HG03196 (cell line): ENCODE measurements at regions not wholly inside any gene's neighbourhood (a gene's known extent, or its start where the extent isn't known, plus 50 kb on each side); places are given as distances from the start of the nearest gene placed in this dataset.

Experiments used
- ATAC-seq: cut with Tn5 transposase; IDR thresholded peaks from one replicate; pipeline ENCODE4 v1.9.1; 2021; ENCODE audit not compliant: unreplicated experiment

DNA sequence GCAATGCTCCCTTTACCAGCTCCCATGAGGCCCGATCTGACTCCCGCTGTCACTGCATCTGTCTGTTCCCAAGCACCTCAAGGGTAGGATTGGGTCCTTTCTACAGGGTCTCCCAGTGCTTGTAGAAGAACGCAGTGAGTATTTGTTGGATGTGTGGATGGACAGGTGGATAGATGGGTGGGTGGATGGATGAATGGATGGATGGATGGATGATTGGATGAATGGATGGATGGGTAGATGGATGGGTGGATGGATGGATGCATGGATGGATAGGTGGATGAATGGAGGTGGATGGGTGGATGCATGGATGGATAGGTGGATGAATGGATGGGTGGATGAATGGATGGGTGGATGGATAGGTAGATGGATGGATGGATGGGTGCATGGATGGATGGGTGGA lies 91.6 kb downstream of the HS1BP3 start:
- ATAC-seq, result no peak

DNA sequence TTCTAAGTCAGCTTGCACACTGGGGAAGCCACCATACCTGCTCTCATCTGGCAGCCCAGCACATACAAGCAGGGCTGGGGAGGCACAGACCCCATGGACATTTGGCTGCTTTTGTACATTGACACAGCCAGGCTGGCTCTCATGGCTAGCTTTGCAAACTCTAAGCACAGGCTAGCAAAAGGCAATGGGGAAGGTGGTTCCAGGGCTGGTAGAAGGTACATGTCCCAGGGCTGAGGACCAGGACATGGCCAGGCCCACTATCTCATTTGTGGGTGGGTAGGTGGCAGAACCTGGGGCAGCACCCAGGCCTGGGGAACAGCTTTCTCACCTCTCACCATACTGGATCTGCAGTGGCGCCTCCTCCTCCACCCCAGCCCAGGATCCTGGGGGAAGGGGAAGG lies 90.9 kb downstream of the HS1BP3 start:
- no peak for ATAC-seq

DNA sequence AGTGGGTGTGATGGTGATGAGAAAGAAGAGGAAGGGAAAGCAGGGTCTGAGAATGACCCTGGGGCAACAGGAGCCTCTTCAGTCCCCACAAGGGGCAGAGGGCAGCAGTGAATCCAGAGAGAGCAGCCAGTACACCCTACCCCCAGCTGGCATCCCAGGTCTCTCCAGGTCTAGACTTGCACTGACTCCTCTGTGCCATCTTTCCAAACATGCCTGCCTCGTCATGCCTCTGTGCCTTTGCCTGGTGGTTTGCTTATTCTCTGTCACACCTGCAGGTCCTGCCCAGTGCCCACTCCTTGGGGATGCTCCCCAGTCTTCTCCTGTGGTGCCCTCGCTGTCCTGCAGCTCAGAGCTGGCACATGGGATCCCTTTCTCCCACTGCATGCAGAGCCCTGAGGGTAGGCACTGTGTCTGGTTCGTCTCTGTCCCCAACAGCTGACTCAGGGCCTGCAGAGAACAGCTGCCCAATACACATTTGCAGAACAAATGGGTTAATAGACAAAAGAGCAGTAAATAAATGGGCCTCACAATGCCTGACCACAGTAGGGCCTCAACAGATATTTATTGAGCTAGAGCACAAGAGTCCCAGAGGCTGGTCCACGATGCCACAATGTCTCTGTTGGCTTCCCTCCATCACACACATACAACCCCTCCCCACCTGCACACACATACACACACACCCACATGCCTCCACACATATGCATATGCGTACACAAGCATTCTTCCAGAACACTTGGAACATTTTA lies 89.8 kb downstream of the HS1BP3 start:
- no peak for ATAC-seq

DNA sequence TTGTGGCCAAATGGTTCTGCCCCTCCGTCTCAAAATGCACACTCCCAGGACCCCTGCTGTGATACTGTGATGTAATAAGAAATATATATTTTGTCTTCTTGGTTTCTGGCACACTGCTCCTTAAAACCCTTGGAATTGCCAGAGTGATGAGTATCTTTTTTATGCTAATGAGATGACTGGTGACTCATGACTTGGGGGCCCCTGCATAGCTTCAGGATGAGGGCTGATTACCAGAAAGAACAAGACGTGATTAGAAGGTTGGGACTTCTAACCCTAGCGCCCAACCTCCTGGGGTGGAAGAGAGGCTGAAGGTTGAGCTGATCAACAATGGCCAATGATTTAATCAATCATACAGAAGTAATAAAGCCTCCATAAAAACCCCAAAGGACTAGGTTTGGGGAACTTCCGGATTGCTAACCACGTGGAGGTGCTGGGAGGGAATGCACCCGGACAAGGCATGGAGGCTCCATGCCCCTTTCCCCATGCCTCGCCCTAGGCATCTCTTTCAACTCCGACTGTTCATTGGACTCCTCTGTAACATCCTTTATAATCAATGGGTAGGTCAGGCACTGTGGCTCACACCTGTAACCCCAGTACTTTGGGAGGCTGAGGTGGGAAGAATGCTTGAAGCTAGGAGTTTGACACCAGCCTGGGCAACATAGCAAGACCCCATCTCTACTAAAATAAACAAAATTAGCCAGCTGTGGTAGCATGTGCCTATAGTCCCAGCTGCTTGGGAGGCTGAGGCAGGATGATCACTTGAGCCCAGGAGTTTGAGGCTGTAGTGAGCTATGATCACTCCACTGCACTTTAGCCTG lies 89.1 kb downstream of the HS1BP3 start:
- no peak for ATAC-seq

DNA sequence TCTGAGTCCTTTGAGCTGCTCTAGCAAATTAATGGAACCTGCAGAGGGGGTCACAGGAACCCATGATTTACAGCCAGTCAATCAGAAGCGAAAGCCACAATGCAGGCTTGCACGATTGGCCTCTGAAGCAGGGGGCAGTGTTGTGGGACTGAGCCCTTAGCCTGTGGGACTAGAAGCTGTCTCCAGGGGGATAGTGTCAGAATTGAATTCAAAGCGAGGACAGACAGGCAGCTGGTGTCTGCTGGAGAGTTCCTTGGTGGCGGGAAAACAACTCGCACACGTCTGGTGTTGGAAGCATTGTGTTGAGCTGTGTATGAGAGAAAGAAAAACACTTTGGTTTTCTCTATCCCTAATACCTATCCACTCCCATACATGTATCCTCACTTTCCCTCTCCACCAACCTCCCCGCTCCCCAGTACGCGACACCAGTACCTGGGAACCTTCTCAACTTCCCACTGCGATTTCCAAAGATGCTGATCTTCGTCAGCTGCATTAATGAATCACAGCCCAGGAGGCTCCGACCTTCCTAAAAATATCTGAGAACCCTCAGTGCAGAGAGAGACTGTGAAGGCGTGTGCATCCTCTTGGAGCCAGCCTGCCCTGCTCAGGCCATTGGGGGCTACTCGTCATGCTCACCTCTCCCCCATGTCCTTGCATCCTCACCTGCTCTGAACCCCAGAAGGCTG lies 88.2 kb downstream of the HS1BP3 start:
- no peak for ATAC-seq

DNA sequence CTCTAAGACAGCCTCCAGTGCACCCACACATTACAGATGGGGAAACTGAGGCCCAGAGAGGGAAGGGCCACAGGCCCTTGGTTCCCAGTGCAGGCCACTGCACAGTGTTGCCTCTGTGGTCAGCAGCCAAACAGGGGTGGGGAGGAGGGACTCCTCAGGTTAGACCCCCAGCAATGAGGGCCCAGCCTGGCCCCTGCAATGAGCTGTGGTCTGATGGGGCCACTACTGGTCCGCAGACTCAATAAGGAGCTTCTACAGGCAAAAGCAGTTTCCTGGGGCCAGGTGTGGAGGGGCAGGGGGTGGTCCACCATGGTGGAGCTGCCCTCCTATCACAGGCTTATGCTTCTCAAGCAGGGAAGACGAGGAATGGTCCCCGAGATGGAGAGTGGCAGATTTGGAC lies 87.6 kb downstream of the HS1BP3 start:
- no peak for ATAC-seq

DNA sequence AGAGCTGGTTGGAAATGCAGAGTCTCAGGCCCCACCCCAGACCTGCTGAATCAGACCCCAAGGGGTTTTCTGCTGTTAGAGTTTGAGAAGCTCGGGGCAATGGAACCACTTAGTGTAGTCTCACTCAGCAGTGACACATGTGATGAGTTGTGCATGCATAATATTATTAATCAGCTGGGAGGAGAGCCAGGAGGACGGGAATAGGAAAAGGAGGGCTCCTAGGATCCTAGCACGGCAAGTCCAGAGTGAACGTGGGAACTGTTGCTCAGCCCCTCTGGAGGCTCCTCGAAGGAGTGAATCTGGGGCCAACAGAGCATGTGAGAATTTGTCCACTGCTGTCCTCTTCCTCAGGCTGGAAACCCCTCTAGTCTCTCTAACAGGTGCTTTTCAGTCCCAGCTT lies 87.1 kb downstream of the HS1BP3 start:
- ATAC-seq, result no peak

DNA sequence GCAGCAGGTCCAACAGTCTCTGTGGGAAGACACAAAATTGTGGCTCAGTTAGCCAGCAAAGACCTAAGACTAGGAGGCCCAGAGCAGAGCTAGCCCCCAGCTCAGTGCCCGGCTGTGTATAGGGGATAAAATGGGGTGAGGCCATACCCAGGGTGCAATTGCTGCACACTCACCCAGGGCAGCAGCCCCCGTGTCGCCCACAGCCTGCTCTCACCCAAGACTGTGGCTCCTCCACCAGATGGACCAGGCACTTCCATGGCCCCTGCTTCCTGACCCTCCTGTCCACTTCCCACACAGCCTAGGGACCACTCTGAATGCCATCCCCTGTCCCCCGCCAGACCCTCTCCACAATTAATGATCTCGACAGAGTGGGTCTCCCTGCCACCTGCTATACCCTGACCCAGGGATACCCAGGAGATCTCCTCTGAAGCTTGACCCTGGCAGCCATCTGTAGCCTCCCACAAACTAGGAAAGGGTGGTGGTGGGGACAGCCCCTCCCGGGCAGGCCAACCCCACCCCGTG lies 85.7 kb downstream of the HS1BP3 start:
- ATAC-seq, result no peak

DNA sequence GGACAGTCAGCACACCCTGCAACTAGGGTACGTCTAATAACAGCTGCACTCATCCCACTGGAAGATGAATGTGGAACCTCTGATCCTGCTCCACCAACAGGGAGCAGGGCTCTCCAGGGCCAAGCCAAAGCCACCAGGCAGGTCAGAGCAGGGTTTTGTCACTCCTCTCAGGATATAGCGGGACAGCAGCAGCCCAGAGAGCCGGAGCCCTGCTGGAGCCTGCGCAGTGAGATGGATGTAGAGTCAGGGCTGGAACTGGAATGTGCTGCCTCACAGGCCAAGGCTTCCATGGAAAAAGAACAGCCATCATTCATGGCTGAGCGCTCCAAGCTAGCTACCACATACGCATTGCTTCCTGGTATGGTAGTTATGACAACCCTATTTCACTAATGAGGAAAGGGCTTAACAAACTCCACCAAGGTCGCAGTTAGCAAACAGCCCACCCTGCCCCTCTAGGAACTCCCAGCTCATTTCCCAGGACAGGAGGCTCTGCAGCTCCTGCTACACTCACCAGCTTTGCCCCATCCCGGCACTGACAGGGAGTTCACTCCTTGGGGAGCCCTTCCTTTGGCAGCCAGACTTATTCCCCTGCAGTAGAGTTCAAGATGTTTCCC lies 85.2 kb downstream of the HS1BP3 start:
- ATAC-seq, result no peak

DNA sequence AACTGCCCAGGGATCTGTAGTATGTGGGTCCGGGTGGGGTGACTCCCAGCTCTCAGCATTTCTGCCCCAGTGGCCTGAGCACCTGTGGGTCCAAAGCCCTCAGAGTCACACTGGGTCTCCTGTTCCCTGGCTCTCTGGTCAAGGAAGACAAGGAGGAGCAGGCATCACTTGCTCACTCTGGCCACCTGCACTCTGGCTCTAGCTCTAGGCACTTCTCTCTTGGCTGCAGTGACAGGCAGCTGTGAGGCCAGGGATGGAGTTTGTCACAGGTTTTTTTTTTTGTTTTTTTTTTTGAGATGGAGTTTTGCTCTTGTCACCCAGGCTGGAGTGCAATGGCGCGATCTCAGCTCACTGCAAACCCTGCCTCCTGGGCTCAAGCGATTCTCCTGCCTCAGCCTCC lies 84.6 kb downstream of the HS1BP3 start:
- ATAC-seq, result no peak

DNA sequence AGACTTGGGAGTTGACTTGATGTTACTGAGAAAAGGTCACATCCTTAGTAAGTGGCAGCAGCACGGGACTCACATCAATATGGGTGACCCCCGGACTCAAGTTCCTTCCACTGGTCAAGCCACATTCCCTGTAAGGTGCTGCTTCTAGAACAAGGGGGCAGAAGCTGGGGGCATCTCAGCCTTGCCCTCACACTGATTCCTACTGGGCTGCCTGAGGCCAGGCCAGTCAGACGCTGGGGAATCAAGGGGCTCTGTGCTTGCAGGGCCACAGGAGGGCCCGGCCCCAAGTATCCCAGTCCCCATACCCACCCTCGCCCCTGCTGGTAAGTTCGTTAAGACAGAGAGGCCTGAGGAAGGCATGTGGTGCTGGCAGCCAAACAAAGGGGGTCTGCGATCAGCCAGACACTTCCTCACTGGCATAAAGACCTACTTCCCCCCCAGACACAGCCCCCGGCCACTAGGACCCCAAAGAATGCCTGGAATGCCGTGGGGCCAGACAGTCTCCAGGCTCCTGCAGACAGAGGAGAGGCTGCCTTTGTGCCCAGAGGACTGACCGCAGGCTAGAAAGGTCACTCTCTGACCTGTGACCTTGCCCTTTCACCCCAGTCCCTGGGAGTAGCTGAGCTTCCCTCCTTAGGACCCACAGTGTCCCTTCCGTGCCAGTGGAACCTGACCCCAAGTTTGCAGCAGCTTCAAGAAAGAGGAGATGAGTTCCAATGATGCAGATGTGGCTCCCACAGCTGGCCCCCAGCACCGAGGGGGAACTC lies 83.6 kb downstream of the HS1BP3 start:
- no peak for ATAC-seq
